Gastrocnemius medialis (tissue), 4 donors: ENCODE measurements at regions not wholly inside any gene's neighbourhood (a gene's known extent, or its start where the extent isn't known, plus 50 kb on each side); places are given as distances from the start of the nearest gene placed in this dataset.

Experiments used
- ATAC-seq, 2 donors: fragments of 150-250 bp; one replicate each; pipeline ENCODE4 v1.9.1; 2016
- DNase-seq, 2 donors: peaks; one replicate each; pipeline ENCODE4 v3.0.0-alpha.2; 2019
- H3K27ac ChIP-seq, 4 donors: fragments of 200-600 bp; sonication (generic); 1 replicate in 1 of 4; 2 replicates in 3 of 4; pipeline ENCODE4 v1.5.1; 2016 to 2018; ENCODE audit warnings: mild to moderate bottlenecking in 2 of 4, moderate library complexity in 1 of 4
- H3K27me3 ChIP-seq, 3 donors: fragments of 200-600 bp; sonication (generic) in 2 of 3; 1 replicate in 1 of 3; 2 replicates in 2 of 3; pipeline versions ENCODE4 v1.5.1 to v1.6.0; 2016 to 2019; ENCODE audit warnings: mild to moderate bottlenecking in 1 of 3, moderate library complexity in 1 of 3
- H3K36me3 ChIP-seq, 2 donors: fragments of 200-600 bp; sonication (generic) in 1 of 2; one replicate each; pipeline ENCODE4 v1.5.1; 2017 to 2018
- H3K4me1 ChIP-seq, 2 donors: fragments of 200-600 bp; sonication (generic) in 1 of 2; one replicate each; pipeline ENCODE4 v1.5.1; 2016 to 2017; ENCODE audit warnings: mild to moderate bottlenecking in 2 of 2
- H3K4me3 ChIP-seq, 4 donors: fragments of 200-600 bp; sonication (generic) in 3 of 4; 1 replicate in 1 of 4; 2 replicates in 3 of 4; pipeline ENCODE4 v1.5.1; 2016 to 2019; ENCODE audit warnings: mild to moderate bottlenecking in 2 of 4
- H3K9me3 ChIP-seq, 3 donors: fragments of 200-600 bp; sonication (generic) in 2 of 3; 1 replicate in 1 of 3; 2 replicates in 2 of 3; pipeline ENCODE4 v1.5.1; 2016 to 2019
- POLR2A ChIP-seq, 2 donors: fragments of 450-650 bp; IDR thresholded peaks; one replicate each; pipeline ENCODE4 v1.6.1; 2017; ENCODE audit warnings: antibody characterized with exemption in 2 of 2, mild to moderate bottlenecking in 2 of 2, moderate library complexity in 2 of 2
- in situ Hi-C, 4 donors: fragments of 200-750 bp; cut with MboI; loops; one replicate each; pipeline versions ENCODE4 v1.15.0 to v1.8.0; 2017; ENCODE audit warnings: low sequenced_read_pairs in 4 of 4
- intact Hi-C: fragments of 100-400 bp; cut with DNase I; formaldehyde crosslinking; loops from one replicate; pipeline ENCODE4 v1.15.1; 2023; ENCODE audit warnings: low total_unique reads
- TF ChIP-seq, protein P1 (sequence below), 5 experiments: fragments of 450-650 bp in 3 of 5; fragments of 200-600 bp in 2 of 5; sonication (generic) in 2 of 5; IDR thresholded peaks in 4 of 5; conservative IDR thresholded peaks in 1 of 5; 1 replicate in 4 of 5; 2 replicates in 1 of 5; pipeline ENCODE4 v1.5.1; 2016 to 2019; ENCODE audit warnings: antibody characterized with exemption in 5 of 5, mild to moderate bottlenecking in 3 of 5, moderate library complexity in 3 of 5

DNA sequence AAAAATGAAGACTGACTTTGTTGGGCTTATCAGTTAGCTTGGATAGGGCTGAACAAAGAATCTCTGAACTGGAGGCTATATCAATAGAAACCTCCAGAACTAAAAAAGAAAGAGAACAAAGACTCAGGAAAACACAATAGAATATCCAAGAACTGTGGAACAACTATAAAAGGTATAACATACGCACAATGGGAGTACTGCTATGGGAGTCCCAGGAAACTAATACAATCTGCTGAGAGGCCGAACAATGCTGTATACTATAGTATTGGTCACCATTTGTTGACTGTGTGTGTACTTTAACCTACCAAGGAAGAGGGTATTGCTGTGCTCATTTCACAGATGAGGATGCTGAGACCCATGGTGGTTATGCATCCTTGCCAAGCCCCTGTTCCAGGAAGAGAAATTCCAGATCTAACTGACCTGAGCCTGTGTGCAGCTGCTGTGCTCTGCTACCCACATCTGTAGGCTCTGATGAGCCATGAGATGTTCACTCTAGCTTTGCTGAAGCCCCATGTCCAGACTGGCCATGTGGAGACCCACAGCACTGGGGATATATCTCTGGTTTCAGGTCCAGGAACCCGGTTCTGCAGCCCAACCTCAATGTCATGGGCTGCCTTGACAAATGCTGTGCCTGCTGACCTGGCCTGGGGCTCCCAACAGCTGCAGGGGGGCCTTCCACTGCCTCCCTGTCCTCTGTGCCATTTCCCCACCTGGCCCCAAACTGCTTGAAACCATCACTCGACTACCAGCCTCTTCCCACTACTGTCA is 254.3 kb upstream of the TNRC6C start:
- no peaks in the 10 kb centered on the region for H3K4me1 ChIP-seq
- H3K36me3 ChIP-seq = no peaks in the 10 kb centered on the region
- DNase-seq (no peak), ATAC-seq (no peak)
- no peak overlapping the region for H3K4me3 ChIP-seq
- no peaks in the 10 kb centered on the region for H3K27me3 ChIP-seq
- intact Hi-C loops (no loop called here), in situ Hi-C loops (no loop called here)
- H3K27ac ChIP-seq = no peak overlapping the region
- TF ChIP-seq, protein P1, sequence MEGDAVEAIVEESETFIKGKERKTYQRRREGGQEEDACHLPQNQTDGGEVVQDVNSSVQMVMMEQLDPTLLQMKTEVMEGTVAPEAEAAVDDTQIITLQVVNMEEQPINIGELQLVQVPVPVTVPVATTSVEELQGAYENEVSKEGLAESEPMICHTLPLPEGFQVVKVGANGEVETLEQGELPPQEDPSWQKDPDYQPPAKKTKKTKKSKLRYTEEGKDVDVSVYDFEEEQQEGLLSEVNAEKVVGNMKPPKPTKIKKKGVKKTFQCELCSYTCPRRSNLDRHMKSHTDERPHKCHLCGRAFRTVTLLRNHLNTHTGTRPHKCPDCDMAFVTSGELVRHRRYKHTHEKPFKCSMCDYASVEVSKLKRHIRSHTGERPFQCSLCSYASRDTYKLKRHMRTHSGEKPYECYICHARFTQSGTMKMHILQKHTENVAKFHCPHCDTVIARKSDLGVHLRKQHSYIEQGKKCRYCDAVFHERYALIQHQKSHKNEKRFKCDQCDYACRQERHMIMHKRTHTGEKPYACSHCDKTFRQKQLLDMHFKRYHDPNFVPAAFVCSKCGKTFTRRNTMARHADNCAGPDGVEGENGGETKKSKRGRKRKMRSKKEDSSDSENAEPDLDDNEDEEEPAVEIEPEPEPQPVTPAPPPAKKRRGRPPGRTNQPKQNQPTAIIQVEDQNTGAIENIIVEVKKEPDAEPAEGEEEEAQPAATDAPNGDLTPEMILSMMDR (IDR thresholded peaks at IDR 0.05 in 4 of 5, conservative IDR thresholded peaks at IDR 0.05 in 1 of 5) = no peak
- TF ChIP-seq POLR2A (IDR thresholded peaks at IDR 0.05) = no peak
- peaks cover 0 to 17% (median 4%) of the 10 kb centered on the region in 3 donors for H3K9me3 ChIP-seq

DNA sequence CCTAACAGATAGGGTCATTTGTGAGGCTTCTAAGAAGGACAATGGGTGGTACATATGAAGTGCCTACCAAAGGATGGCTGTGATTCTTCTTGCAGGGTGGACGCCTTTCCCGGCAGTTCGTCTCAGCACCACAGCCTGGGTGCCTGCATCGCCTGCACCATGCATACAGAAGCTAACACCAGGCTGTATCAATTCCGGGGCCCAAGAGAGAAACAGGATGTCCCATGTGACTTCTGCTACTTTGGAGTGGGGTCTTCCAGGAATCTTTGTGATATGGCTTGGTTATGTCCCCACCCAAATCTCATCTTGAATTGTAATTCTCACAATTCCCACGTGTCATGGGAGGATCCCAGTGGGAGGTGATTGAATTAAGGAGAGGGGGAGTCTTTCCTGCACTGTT is 251.6 kb upstream of the TNRC6C start:
- no peak for ATAC-seq
- Histone ChIP-seq H3K36me3 (no peaks in the 10 kb centered on the region), H3K27me3 (no peaks in the 10 kb centered on the region), H3K27ac (no peak overlapping the region), H3K4me1 (no peaks in the 10 kb centered on the region), H3K4me3 (no peak overlapping the region), H3K9me3 (peaks cover 0 to 17% (median 4%) of the 10 kb centered on the region in 3 donors)
- TF ChIP-seq, protein P1 (IDR thresholded peaks at IDR 0.05 in 4 of 5, conservative IDR thresholded peaks at IDR 0.05 in 1 of 5) = no peak
- no peak for TF ChIP-seq POLR2A (IDR thresholded peaks at IDR 0.05)
- intact Hi-C loops (no loop called here), in situ Hi-C loops (no loop called here)
- DNase-seq = no peak

DNA sequence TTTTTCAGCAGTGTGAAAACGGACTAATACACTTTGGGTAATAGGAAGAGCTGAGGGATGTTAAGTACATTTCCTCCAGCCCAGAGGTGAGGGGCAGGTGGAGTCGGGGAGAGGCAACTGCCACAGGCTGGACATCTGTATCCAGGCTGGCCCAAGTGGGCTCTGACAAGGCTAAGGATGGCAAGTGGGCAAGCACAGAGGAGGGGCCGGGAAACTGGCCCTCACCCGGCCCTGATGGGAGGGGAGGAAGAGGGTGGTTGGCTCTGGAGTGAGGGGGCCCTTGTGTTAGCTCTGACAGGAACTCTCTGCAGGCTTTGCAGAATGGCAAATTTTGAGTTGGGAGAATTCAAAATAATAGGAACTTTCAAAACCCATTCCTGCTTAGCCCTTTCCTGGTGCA is 251.0 kb upstream of the TNRC6C start:
- intact Hi-C loops = no loop called here
- no peak overlapping the region for H3K4me3 ChIP-seq

DNA sequence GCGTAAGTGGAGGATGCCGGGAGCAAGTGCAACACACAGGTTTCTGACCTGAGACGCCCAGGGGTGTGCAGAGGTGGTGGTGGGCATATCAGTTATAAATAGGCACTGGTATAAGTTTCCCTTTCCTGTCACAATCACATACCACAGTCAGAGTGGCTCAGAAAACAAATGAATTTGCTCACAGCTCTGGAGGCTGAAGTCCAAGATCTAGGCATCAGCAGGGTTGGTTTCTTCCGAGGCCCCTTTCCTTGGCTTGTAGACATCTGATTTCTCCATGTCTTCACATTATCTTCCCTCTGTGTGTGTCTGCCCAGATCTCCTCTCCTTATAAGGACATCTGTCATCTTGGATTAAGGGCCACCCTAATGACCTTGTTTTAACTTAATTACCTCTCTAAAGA is 250.5 kb upstream of the TNRC6C start:
- TF ChIP-seq POLR2A (IDR thresholded peaks at IDR 0.05) = no peak
- TF ChIP-seq, protein P1 (IDR thresholded peaks at IDR 0.05 in 4 of 5, conservative IDR thresholded peaks at IDR 0.05 in 1 of 5) = no peak
- Histone ChIP-seq H3K27ac (no peak overlapping the region), H3K4me3 (no peak overlapping the region), H3K9me3 (peaks cover 0 to 16% (median 4%) of the 10 kb centered on the region in 3 donors), H3K4me1 (no peaks in the 10 kb centered on the region), H3K27me3 (peaks cover 0 to 2% (median 0%) of the 10 kb centered on the region in 3 donors), H3K36me3 (no peaks in the 10 kb centered on the region)
- ATAC-seq (no peak), DNase-seq (no peak)
- in situ Hi-C loops = no loop called here
- intact Hi-C loops = no loop called here

More for the DNA sequence above, 251.0 kb upstream of the TNRC6C start:
- DNase-seq (no peak), ATAC-seq (no peak)
- no peaks in the 10 kb centered on the region for H3K4me1 ChIP-seq
- H3K27ac ChIP-seq = no peak overlapping the region
- peaks cover 0 to 17% (median 4%) of the 10 kb centered on the region in 3 donors for H3K9me3 ChIP-seq
- in situ Hi-C loops = no loop called here
- H3K27me3 ChIP-seq = peaks cover 0 to under 1% (median 0%) of the 10 kb centered on the region in 3 donors
- no peaks in the 10 kb centered on the region for H3K36me3 ChIP-seq
- no peak for TF ChIP-seq POLR2A (IDR thresholded peaks at IDR 0.05)
- TF ChIP-seq, protein P1 (IDR thresholded peaks at IDR 0.05 in 4 of 5, conservative IDR thresholded peaks at IDR 0.05 in 1 of 5) = no peak
